ENCODE measurements at regions not wholly inside any gene's neighbourhood (a gene's known extent, or its start where the extent isn't known, plus 50 kb on each side); places are given as distances from the start of the nearest gene placed in this dataset.

DNA sequence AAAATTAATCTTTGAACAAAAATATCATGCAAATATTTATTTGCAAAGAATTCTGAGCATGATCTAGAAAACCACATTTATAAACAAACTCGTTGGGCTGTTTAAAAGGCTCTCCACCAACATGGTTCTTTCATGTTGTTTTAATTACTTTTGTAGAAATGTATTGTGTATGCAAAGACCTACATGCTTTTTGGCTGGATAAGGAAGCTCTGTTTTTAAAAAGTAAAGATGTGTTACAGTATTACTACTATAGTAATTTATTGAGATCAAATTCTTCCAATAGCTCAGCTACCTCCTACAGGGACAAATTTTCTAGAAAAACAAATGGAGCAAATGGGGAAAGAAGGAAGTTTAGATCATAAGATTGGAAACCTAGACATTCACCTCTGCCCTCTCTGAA, 177.5 kb upstream of the TTC29 start:
- H3K27me3 Mint-ChIP-seq: peaks cover 0 to 16% (median 8%) of the 10 kb centered on the region in 3 donors
- H3K27ac Mint-ChIP-seq: no peak overlapping the region
- peaks cover 0 to 12% (median 3%) of the 10 kb centered on the region in 7 donors for H3K9me3 Mint-ChIP-seq
- DNase-seq (no peak), ATAC-seq (ENCODE audit: low read depth in 2 of 2) (no peak)
- no peaks in the 10 kb centered on the region for H3K4me1 Mint-ChIP-seq
- no peak overlapping the region for H3K4me3 Mint-ChIP-seq
- H3K36me3 Mint-ChIP-seq: no peaks in the 10 kb centered on the region

DNA sequence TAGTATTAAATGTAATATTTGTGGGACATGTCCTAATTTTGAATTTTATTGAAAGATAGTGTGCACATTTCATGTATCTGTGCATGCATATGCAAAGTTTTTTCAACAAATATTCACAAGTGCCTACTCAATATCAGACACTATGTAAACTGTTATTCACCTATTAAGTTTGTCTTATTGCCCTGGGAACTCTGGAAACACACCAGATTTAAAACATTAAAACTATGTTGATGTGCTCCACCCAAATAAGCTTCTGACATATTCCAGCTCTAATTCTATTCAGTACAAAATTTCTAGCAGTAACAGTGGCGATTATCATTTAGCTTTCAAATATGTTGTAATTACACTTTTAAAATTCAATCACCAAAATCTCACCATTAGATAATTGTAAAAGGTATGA, 183.1 kb upstream of the TTC29 start:
- Mint-ChIP-seq H3K4me1 (no peaks in the 10 kb centered on the region), H3K36me3 (no peaks in the 10 kb centered on the region), H3K27me3 (peaks cover 0 to 23% (median 8%) of the 10 kb centered on the region in 3 donors), H3K27ac (no peak overlapping the region), H3K9me3 (peaks cover 0 to 12% (median 3%) of the 10 kb centered on the region in 7 donors), H3K4me3 (no peak overlapping the region)
- ATAC-seq (ENCODE audit: low read depth in 2 of 2) (no peak), DNase-seq (no peak)

DNA sequence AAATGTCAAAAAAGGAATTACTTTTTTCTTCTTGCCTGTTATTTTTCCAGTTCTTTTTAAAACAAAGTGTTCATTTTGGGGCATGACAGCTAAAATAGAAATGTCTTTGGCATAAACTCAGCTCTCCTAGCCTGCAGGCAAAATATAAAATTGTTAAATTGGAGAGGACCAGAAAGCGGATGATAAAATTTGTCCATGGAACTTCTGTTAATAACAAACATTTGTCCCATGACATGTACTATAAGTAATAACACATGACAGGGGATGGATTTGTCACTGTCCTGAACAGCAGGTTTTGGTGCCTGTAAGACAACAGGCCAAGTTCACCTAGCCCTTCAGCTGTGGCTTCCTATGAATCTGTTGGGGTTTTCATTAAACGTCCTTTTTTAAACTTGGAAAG, 184.0 kb upstream of the TTC29 start:
- peaks cover 0 to 14% (median 0%) of the 10 kb centered on the region in 3 donors for H3K27me3 Mint-ChIP-seq
- H3K4me3 Mint-ChIP-seq: no peak overlapping the region
- no peaks in the 10 kb centered on the region for H3K4me1 Mint-ChIP-seq
- no peak overlapping the region for H3K27ac Mint-ChIP-seq
- no peak for ATAC-seq (ENCODE audit: low read depth in 2 of 2)
- no peaks in the 10 kb centered on the region for H3K36me3 Mint-ChIP-seq
- no peak for DNase-seq
- H3K9me3 Mint-ChIP-seq: peaks cover 0 to 12% (median 3%) of the 10 kb centered on the region in 7 donors

DNA sequence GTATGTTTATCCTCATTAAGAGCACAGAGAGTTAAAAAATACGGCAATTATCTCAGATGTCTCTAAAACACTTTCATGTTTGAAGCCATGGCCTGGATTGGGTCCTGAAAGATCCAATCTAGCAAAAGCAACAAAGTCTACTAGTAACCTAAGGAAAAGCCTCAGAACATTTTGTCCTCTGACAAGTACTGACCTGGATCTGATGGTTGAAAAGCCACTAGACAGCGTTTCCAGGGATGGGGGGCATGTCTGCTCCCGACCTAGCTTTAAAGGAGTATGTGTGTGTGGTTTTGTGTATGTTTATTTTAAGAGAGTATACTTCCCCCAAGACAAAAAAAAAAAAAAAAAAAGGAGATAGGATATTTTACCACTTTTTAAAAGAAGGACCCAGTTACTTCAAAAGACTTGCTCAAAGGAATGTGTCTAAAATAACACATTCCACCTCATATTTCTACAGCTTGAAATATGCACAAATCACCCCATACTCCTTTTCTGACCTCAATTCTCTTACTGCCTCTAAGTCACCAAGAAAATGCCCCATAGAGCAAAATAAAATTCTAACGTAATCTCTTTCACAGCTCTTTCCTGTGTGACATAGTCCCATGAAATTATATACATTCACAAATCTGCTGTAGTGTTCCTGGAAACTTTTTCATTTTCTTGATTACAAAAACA, 189.0 kb upstream of the TTC29 start:
- no peaks in the 10 kb centered on the region for H3K36me3 Mint-ChIP-seq
- ATAC-seq (ENCODE audit: low read depth in 2 of 2) (no peak), DNase-seq (no peak)
- peaks cover 7 to 14% (median 9%) of the 10 kb centered on the region in 3 donors for H3K27me3 Mint-ChIP-seq
- peak overlapping the region in 1 of 6 donors; percentile 40 for H3K27ac Mint-ChIP-seq
- H3K9me3 Mint-ChIP-seq: no peaks in the 10 kb centered on the region
- no peak overlapping the region for H3K4me3 Mint-ChIP-seq
- no peaks in the 10 kb centered on the region for H3K4me1 Mint-ChIP-seq

DNA sequence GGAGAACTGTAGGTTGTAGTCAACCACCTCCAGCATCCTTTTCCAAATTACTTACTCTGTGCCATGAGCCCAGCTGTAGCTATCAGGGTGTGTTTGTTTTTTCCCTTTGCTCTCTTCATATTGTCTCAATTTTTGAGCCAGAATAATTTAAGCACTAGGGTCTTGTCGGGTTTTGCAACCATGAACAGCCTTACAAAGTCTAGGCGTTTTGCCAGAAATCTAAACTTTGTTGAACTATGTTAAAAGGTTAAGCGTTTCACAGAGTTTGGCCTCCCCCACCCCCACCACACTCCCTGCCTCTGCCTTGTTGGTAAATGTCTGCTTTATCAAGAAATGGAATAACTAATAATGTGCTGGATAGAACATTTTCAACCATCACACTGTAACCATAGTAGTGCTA, 190.6 kb upstream of the TTC29 start:
- DNase-seq (no peak), ATAC-seq (ENCODE audit: low read depth in 2 of 2) (no peak)
- Mint-ChIP-seq H3K4me1 (no peaks in the 10 kb centered on the region), H3K4me3 (no peak overlapping the region), H3K27ac (no peak overlapping the region), H3K36me3 (no peaks in the 10 kb centered on the region), H3K27me3 (peaks cover 7 to 14% (median 9%) of the 10 kb centered on the region in 3 donors), H3K9me3 (peaks cover 0 to 4% (median 0%) of the 10 kb centered on the region in 7 donors)

DNA sequence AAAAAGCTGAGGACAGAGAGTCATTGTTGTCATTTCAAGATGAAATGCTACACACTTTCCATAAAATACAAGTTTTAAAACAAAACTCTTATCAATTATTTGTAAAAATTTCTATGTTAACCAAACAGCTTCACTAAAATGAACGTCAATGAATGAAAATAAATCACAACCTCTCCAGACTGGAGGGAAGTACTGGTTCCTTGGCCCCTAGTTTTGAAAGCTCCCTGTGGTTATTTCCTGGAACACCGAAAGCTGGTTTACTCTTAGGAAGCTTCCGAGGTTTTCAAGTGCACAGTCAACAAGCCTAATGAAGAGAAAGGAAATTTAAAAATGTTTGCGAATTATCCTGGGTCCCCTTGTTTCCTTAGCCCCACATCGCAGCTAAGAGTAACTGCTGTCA, 191.1 kb upstream of the TTC29 start:
- peaks cover 0 to 4% (median 0%) of the 10 kb centered on the region in 7 donors for H3K9me3 Mint-ChIP-seq
- H3K4me1 Mint-ChIP-seq: no peaks in the 10 kb centered on the region
- DNase-seq: no peak
- no peak overlapping the region for H3K27ac Mint-ChIP-seq
- H3K27me3 Mint-ChIP-seq: peaks cover 7 to 14% (median 9%) of the 10 kb centered on the region in 3 donors
- no peak overlapping the region for H3K4me3 Mint-ChIP-seq
- no peak for ATAC-seq (ENCODE audit: low read depth in 2 of 2)
- H3K36me3 Mint-ChIP-seq: no peaks in the 10 kb centered on the region

DNA sequence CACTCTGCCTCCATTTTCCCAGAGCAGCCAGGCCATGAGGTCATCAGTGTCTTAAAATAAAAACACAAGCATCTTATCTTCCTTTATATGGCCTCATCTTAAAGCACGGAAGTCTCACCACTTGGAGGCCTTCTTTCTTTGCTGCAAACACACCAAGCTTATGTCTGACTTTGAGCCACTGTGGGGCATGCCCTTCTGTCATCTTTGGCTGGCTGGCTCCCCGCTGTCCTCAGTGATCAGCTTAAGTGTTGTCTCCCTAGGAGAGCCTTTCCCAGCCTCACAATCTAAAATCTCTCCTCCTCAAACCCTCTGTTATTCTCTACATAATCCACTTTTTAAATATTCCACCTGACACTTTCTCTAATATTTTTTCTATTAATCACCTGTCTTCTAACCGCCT, 191.6 kb upstream of the TTC29 start:
- Mint-ChIP-seq H3K36me3 (no peaks in the 10 kb centered on the region), H3K4me3 (no peak overlapping the region), H3K9me3 (peaks cover 0 to 4% (median 0%) of the 10 kb centered on the region in 7 donors), H3K4me1 (no peaks in the 10 kb centered on the region), H3K27ac (no peak overlapping the region), H3K27me3 (peaks cover 7 to 14% (median 13%) of the 10 kb centered on the region in 3 donors)
- ATAC-seq (ENCODE audit: low read depth in 2 of 2): no peak
- DNase-seq: no peak

DNA sequence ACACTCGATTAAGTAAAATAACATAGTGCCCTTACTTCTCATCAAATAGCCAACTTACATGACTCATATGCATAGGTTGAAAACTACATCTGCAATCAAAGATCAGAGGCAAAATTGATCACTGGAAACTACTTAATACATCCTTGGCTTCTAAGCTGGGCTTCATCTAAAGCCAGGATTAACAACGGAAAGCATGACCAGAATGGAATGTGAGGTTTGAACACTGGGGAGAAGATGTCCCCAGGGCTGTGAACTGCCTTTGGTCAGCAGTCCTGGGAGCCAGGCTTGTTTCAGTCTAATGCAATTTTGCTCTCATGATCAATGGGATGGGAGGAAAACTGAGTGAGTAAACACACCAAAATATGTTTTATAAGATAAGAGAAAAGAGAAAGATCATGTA, 192.5 kb upstream of the TTC29 start:
- Mint-ChIP-seq H3K4me1 (no peaks in the 10 kb centered on the region), H3K27ac (no peak overlapping the region), H3K4me3 (no peak overlapping the region), H3K36me3 (no peaks in the 10 kb centered on the region), H3K27me3 (peaks cover 7 to 13% (median 11%) of the 10 kb centered on the region in 3 donors), H3K9me3 (peaks cover 0 to 4% (median 0%) of the 10 kb centered on the region in 7 donors)
- DNase-seq: no peak
- no peak for ATAC-seq (ENCODE audit: low read depth in 2 of 2)

DNA sequence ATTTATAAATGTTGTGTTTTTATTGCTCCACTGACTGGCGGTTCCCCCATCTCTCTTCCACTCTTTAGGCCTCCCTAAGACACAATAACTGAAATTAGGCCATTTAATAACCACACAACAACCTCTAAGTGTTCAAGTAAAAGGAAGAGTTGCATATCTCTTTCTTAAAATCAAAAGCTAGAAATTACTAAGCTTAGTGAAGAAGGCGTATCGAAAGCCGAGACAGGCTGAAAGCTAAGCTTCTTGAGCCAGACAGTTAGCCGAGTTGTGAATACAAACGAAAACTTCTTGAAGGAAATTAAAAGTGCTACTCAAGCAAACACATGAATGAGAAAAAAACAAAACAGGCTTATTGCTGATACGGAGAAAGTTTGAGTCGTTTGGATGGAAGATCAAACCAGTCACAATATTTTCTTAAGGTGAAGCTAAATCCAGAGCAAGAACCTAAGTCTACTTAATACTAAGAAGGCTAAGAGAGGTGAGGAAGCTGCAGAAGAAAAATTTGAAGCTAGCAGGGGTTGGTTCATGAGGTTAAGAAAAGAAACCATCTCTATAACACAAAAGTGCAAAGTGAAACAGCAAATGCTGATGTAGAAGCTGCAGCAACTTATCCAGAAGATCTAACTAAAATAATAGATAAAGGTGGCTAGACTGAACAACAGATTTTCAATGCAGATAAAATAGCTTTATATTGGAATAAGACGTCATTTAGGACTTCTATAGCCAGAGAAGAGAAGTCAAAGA, 194.0 kb upstream of the TTC29 start:
- Mint-ChIP-seq H3K4me1 (no peaks in the 10 kb centered on the region), H3K4me3 (no peak overlapping the region), H3K36me3 (no peaks in the 10 kb centered on the region), H3K9me3 (peaks cover 0 to 4% (median 0%) of the 10 kb centered on the region in 7 donors), H3K27me3 (peaks cover 6 to 13% (median 7%) of the 10 kb centered on the region in 3 donors), H3K27ac (no peak overlapping the region)
- no peak for ATAC-seq (ENCODE audit: low read depth in 2 of 2)
- no peak for DNase-seq

DNA sequence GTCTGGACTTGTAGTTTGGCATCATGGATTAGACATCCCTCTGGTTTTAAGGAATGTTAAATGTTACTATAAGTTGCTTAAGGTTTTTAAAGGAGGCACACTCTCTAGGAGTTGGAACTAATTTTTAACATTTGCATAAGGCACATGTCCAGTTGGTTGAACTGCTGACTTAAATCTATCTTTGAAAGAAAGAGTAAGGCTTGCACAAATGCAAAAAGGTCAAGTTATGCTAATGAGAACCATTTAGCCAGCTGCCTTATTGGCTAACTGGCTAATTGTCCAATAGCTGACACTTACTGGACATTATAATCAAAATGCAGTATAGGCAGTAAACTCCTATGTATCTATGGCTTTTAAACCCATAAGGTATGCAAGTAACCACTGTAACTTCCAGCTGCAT, 206.1 kb upstream of the TTC29 start:
- H3K9me3 Mint-ChIP-seq: peaks cover 0 to 3% (median 0%) of the 10 kb centered on the region in 7 donors
- peaks cover 9 to 22% (median 12%) of the 10 kb centered on the region in 3 donors for H3K27me3 Mint-ChIP-seq
- no peaks in the 10 kb centered on the region for H3K4me1 Mint-ChIP-seq
- no peak for ATAC-seq (ENCODE audit: low read depth in 2 of 2)
- H3K27ac Mint-ChIP-seq: no peak overlapping the region
- no peak overlapping the region for H3K4me3 Mint-ChIP-seq
- H3K36me3 Mint-ChIP-seq: no peaks in the 10 kb centered on the region
- no peak for DNase-seq

DNA sequence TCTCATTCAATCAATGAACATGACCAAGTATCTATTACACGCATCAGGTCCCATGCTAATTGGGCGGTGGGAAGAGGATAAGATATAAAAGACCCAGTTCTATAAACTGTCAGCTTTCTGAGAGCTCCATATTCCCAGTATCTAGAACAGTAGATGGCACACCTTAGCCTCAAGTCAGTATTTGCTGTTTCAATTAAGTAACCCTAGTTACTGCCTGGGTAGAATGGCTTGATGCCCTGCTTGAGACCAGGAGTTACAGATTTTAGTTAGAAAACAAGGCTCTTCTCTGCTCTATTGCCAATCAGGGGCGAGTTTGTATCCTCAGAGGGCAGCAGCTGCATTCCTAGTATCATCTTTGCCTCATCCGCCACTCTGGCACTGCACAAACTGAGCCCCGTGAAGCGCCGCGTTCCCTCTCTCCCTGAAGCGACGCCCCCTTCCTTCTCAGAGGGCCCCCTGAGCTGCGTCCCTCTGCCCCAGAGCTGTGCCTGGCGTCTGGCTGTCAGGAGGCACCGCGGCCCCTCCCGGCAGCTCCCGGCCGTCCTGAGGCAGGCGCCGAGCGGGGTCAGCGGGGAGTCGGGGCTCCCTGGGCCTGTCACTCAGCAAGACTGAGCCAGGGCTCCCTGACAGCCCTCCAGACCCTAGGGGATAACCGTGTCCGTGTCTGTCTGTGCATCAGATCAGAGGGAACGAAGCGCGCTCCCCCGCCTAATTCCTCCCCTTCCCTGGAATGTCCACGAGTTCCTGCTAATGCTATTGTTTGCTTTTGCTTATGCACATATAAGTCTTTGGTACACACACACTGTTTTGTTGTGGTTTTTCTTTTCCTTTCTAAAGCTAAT, 212.4 kb upstream of the TTC29 start:
- H3K4me3 Mint-ChIP-seq: no peak overlapping the region
- no peaks in the 10 kb centered on the region for H3K9me3 Mint-ChIP-seq
- DNase-seq (no peak), ATAC-seq (ENCODE audit: low read depth in 2 of 2) (no peak)
- H3K4me1 Mint-ChIP-seq: peaks cover 0 to 4% (median 0%) of the 10 kb centered on the region in 3 donors
- H3K36me3 Mint-ChIP-seq: no peaks in the 10 kb centered on the region
- peaks cover 19 to 42% (median 27%) of the 10 kb centered on the region in 3 donors for H3K27me3 Mint-ChIP-seq
- no peak overlapping the region for H3K27ac Mint-ChIP-seq

DNA sequence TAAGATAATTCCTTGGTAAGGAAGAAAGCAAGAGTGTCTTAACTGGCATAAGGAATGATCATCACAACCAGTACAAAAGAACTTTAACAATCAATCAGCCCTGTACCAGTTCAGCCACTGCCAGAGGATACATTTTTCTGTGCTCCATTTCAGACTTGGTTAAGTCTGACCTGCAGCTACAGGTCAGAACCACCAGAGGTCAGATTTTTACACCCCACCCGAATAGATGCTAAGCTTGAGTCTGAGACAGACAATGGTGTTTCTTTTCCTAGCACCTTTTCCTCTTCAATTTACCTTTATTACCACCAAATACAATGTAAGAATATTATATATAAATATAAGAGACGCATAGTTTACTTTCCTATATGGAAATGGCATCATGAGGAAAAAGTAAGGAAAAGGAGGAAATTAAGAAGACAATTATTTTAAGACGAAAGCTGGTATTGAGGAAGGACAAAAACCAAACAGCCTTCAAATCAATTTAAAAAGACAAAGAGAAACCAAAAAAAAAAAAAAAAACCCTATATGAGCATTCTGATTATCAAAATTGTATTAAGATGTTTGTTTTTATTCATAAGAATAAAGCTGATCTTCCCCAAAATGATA, 215.3 kb upstream of the TTC29 start:
- Mint-ChIP-seq H3K36me3 (no peaks in the 10 kb centered on the region), H3K27me3 (peaks cover 19 to 36% (median 22%) of the 10 kb centered on the region in 3 donors), H3K4me1 (peaks cover 0 to 4% (median 0%) of the 10 kb centered on the region in 3 donors), H3K4me3 (no peak overlapping the region), H3K9me3 (no peaks in the 10 kb centered on the region), H3K27ac (no peak overlapping the region)
- DNase-seq (no peak), ATAC-seq (ENCODE audit: low read depth in 2 of 2) (no peak)

DNA sequence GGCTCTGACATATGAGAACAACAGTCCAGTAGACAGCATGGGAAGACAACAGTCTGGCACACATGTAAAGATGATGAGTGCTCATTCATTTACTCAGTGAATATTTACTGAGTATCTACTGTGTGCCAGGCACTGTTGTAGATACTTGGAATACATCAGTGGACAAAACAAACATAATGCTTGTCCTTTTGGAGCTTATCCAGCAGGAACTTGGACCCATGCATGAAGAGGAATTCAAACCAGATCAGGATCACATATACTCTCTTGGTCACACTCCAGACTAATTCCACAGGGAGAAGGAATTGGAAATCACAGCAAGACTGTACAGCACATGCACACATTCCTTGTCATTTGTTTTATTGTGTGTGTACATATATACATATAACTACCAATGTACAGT, 217.6 kb upstream of the TTC29 start:
- DNase-seq (no peak), ATAC-seq (ENCODE audit: low read depth in 2 of 2) (no peak)
- Mint-ChIP-seq H3K27ac (no peak overlapping the region), H3K4me1 (peaks cover 0 to 3% (median 0%) of the 10 kb centered on the region in 3 donors), H3K36me3 (no peaks in the 10 kb centered on the region), H3K9me3 (no peaks in the 10 kb centered on the region), H3K4me3 (no peak overlapping the region), H3K27me3 (peaks cover 5 to 17% (median 5%) of the 10 kb centered on the region in 3 donors)

All from naive B cell (primary cell).